CD4-positive, alpha-beta T cell treated with Interleukin-12 subunit alpha and Interleukin-12 subunit beta, for 1 hour (primary cell): ENCODE measurements at regions not wholly inside any gene's neighbourhood (a gene's known extent, or its start where the extent isn't known, plus 50 kb on each side); places are given as distances from the start of the nearest gene placed in this dataset.
A peak's percentile ranks its signal among the peaks of the same experiment; 100 is the strongest.
"Not testable (repeated sequence)": the region's sequence is repeated elsewhere in the genome, so short reads cannot be mapped to it uniquely, and the experiment has no call there.

Experiments used
- DNase-seq: peaks from one replicate; pipeline ENCODE4 v3.0.0-alpha.2; 2020

DNA sequence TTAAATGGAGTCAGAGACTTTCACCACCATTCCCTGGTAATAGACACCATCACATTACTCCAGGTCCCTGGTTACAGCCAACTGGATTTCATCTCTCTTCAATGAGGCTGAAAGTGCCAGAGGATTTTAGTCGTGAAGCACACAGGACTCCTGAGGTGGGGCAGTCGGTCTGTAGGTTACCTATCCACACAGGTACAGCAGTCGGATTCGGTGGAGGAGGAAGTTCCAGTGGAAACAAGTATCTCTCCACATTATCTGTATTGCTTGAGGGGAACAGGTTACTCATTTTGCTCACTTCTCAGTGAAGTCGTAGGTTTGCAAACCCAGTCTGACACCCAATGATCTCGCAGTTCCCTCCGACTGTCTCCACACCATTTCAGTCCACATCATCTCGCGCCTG is 82.3 kb upstream of the TMEM45B start:
- no peak for DNase-seq

GRCh38 chr11:129733981-129734380 is 81.7 kb upstream of the TMEM45B start:
- no peak for DNase-seq

DNA sequence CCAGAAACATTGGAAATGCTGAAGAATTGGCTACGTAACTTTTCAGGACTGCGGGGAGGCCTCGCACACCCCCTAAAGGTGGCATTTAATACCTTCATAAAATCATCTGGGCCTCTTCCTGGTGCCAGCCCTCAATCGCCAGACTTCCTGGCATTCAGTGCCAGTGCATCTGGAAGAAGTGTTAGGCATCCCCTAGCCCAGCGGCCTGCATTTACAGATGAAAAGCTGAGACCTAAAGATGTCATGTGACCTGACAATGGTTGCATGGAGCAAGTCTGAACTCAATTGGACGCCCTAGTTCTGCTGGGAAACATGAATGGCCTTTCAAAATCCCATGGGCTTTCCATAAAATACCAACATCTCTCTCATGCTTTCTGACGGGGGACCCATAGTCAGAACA is 81.0 kb upstream of the TMEM45B start:
- no peak for DNase-seq

- no peak for DNase-seq
These were observed 77.8 kb upstream of the TMEM45B start for GRCh38 chr11:129737831-129738230.

GRCh38 chr11:129738242-129738641 is 77.4 kb upstream of the TMEM45B start:
- no peak for DNase-seq

- no peak for DNase-seq
These were observed 76.3 kb upstream of the TMEM45B start for GRCh38 chr11:129739339-129739738.

GRCh38 chr11:129740125-129740719 is 75.4 kb upstream of the TMEM45B start:
- no peak for DNase-seq

DNA sequence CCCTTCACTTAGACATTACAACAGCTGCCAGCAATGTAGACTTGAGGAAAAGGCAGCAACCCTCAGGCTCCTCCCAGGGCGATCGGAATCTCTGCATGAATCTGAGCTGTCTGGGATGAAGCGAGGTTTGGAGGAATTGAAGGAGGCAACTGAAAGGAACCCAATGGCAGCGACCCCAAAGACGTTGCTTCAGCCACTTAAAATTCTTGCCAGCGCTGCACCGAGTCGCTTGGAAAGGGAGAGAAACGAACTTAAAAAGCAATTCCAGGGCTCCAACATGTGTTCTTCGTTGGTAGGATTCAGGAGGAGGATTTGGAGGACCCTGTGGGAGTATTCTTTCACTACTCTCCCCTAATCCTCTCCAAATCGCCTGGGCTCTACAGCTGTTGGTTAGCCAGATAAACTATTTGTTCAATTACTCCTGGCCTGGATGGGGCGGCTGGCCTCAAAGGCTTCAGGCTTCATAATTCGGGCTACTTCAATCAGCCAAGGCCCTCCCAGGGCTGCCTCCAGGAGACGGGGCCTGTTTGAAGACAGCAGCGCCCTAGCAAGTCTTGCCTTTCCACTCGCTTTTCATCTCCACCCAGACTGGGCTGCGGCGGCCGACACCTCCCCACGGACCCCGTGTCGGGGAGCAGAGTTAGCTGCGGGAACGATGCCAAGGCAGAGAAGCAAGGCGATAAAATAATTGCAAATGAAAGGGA is 72.4 kb upstream of the TMEM45B start:
- no peak for DNase-seq

- DNase-seq, result no peak
These were observed 68.6 kb upstream of the TMEM45B start for GRCh38 chr11:129747071-129747470.

DNA sequence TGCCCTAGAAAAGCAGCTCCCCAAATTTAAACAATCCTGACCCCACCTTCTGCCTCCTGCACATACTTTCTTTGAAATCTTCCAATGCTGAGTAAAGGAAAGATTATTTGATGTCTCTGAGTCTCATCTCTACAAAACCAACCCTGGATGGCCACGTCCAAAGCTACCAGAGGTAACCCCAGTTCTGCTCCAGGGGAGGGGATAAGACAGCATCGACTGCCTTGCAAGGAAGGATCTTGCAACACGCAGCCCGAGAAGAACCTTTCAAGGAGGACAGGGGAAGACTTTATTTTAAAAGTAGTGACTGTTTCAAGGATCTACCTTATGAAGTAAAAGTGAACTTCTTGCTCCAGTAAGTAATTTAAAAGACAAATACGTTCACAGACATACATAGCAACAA is 66.5 kb upstream of the TMEM45B start:
- no peak for DNase-seq

GRCh38 chr11:129750343-129751292 is 65.0 kb upstream of the TMEM45B start:
- peak; percentile 81 for DNase-seq

GRCh38 chr11:129751511-129751910 is 64.1 kb upstream of the TMEM45B start:
- DNase-seq, result no peak

DNA sequence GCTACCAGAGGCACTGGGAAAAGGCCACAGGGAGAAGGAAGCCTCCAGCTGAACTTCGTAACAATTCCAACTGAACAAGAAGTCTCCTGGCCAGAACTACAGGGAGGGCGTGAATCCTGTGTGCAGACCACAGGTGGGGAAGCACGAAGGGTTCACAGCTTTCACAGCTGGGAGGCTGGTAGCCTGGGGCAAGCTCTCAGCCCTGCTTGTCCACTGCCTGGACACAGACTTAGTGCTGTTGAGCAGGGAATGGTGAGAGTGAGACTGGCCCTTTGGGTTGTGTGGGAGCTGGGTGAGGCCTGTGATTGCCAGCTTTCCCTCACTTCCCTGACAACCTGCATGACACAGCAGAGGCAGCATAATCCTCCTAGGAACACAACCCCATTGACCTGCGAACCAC is 52.1 kb upstream of the TMEM45B start:
- not testable (repeated sequence) for DNase-seq

DNA sequence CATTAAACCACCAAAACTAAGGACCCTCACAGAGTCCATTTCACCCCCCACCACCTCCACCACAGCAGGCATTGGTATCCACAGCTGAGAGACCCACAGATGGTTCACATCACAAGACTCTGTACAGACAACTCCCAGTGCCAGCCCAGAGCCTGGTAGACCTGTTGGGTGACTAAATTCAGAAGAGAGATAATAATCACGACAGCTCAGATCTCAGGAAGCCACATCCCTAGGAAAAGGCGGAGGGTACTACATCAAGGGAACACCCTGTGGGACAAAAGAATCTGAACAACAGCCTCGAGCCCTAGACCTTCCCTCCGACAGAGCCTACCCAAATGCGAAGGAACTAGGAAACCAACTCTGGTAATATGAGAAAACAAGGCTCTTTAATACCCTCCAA is 51.4 kb upstream of the TMEM45B start:
- DNase-seq, result not testable (repeated sequence)
